HG02610 (cell line): ENCODE measurements at regions not wholly inside any gene's neighbourhood (a gene's known extent, or its start where the extent isn't known, plus 50 kb on each side); places are given as distances from the start of the nearest gene placed in this dataset.
A peak's percentile ranks its signal among the peaks of the same experiment; 100 is the strongest.

Experiments
- ATAC-seq: cut with Tn5 transposase; IDR thresholded peaks from one replicate; pipeline ENCODE4 v1.9.1; 2021; ENCODE audit warnings: mild to moderate bottlenecking, moderate library complexity; ENCODE audit not compliant: unreplicated experiment

- no peak for ATAC-seq
These were observed 78.1 kb upstream of the ZEB2 start for GRCh38 chr2:144597894-144598593.

GRCh38 chr2:144597388-144597787 is 77.5 kb upstream of the ZEB2 start:
- no peak for ATAC-seq

GRCh38 chr2:144596073-144596871 is 76.4 kb upstream of the ZEB2 start:
- ATAC-seq, result peak; percentile 89

GRCh38 chr2:144595686-144596072 is 75.8 kb upstream of the ZEB2 start:
- no peak for ATAC-seq

GRCh38 chr2:144595279-144595678 is 75.4 kb upstream of the ZEB2 start:
- ATAC-seq, result no peak

- no peak for ATAC-seq
These were observed 73.9 kb upstream of the ZEB2 start for GRCh38 chr2:144593803-144594202.

GRCh38 chr2:144592500-144593256 is 72.8 kb upstream of the ZEB2 start:
- ATAC-seq, result no peak

GRCh38 chr2:144587306-144587705 is 67.4 kb upstream of the ZEB2 start:
- no peak for ATAC-seq

GRCh38 chr2:144586476-144586875 is 66.6 kb upstream of the ZEB2 start:
- no peak for ATAC-seq

GRCh38 chr2:144583741-144584453 is 64.0 kb upstream of the ZEB2 start:
- no peak for ATAC-seq

GRCh38 chr2:144583381-144583729 is 63.4 kb upstream of the ZEB2 start:
- no peak for ATAC-seq

GRCh38 chr2:144582651-144583380 is 62.9 kb upstream of the ZEB2 start:
- ATAC-seq, result no peak

GRCh38 chr2:144580521-144581161 is 60.7 kb upstream of the ZEB2 start:
- ATAC-seq, result no peak

- ATAC-seq, result no peak
These were observed 59.6 kb upstream of the ZEB2 start for GRCh38 chr2:144579556-144579955.

GRCh38 chr2:144578099-144578498 is 58.2 kb upstream of the ZEB2 start:
- no peak for ATAC-seq

- peak; percentile 73 for ATAC-seq
These were observed 53.1 kb upstream of the ZEB2 start for GRCh38 chr2:144572977-144573376.

- ATAC-seq, result no peak
These were observed 51.9 kb upstream of the ZEB2 start for GRCh38 chr2:144571770-144572169.

GRCh38 chr2:144570566-144570965 is 50.6 kb upstream of the ZEB2 start:
- no peak for ATAC-seq
